Panc1 (cell line): ENCODE measurements at regions not wholly inside any gene's neighbourhood (a gene's known extent, or its start where the extent isn't known, plus 50 kb on each side); places are given as distances from the start of the nearest gene placed in this dataset.

Experiments used
- POLR2AphosphoS5 ChIP-seq: IDR thresholded peaks from 2 replicates; pipeline ENCODE4 v1.6.1; 2012; ENCODE audit warnings: mild to moderate bottlenecking, low read depth, low read length, moderate library complexity
- SIN3A ChIP-seq: IDR thresholded peaks from 2 replicates; pipeline ENCODE4 v1.6.1; 2012; ENCODE audit warnings: low read depth, mild to moderate bottlenecking, low read length, moderate library complexity, borderline replicate concordance; ENCODE audit not compliant: insufficient read depth
- TCF7L2 ChIP-seq: IDR thresholded peaks from 2 replicates; pipeline ENCODE4 v1.6.1; 2011; ENCODE audit warnings: mild to moderate bottlenecking, low read depth, low read length, inconsistent platforms
- TF ChIP-seq, protein P1 (sequence below): fragments of 450-650 bp; IDR thresholded peaks from 2 replicates; pipeline ENCODE4 v1.5.1; 2017; ENCODE audit warnings: mild to moderate bottlenecking
- TF ChIP-seq, protein P2 (sequence below), 2 experiments: IDR thresholded peaks; 2 replicates each; pipeline ENCODE4 v1.6.1; 2011 to 2012; ENCODE audit warnings: low read depth in 2 of 2, control low read depth in 1 of 2, low read length in 1 of 2, mild to moderate bottlenecking in 1 of 2, moderate library complexity in 1 of 2; ENCODE audit not compliant: insufficient read depth in 1 of 2

DNA sequence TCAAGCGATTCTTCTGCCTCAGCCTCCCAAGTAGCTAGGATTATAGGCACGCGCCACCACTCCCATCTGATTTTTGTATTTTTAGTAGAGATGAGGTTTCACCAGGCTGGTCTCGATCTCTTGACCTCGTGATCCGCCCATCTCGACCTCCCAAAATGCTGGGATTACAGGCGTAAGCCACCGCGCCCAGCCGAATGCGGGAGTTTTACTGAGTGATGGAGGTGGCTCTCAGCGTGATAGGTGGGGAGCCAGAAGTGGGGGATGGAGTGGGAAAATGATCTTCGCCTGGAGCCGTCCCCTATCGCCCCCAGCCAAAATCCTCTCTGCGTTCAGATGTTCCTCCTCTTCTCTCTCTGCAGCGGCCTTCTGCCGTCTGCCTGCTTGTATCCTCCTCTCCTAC, 348.4 kb upstream of the NPSR1 start:
- TF ChIP-seq, protein P1, sequence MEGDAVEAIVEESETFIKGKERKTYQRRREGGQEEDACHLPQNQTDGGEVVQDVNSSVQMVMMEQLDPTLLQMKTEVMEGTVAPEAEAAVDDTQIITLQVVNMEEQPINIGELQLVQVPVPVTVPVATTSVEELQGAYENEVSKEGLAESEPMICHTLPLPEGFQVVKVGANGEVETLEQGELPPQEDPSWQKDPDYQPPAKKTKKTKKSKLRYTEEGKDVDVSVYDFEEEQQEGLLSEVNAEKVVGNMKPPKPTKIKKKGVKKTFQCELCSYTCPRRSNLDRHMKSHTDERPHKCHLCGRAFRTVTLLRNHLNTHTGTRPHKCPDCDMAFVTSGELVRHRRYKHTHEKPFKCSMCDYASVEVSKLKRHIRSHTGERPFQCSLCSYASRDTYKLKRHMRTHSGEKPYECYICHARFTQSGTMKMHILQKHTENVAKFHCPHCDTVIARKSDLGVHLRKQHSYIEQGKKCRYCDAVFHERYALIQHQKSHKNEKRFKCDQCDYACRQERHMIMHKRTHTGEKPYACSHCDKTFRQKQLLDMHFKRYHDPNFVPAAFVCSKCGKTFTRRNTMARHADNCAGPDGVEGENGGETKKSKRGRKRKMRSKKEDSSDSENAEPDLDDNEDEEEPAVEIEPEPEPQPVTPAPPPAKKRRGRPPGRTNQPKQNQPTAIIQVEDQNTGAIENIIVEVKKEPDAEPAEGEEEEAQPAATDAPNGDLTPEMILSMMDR = no peak
- TF ChIP-seq, protein P2, sequence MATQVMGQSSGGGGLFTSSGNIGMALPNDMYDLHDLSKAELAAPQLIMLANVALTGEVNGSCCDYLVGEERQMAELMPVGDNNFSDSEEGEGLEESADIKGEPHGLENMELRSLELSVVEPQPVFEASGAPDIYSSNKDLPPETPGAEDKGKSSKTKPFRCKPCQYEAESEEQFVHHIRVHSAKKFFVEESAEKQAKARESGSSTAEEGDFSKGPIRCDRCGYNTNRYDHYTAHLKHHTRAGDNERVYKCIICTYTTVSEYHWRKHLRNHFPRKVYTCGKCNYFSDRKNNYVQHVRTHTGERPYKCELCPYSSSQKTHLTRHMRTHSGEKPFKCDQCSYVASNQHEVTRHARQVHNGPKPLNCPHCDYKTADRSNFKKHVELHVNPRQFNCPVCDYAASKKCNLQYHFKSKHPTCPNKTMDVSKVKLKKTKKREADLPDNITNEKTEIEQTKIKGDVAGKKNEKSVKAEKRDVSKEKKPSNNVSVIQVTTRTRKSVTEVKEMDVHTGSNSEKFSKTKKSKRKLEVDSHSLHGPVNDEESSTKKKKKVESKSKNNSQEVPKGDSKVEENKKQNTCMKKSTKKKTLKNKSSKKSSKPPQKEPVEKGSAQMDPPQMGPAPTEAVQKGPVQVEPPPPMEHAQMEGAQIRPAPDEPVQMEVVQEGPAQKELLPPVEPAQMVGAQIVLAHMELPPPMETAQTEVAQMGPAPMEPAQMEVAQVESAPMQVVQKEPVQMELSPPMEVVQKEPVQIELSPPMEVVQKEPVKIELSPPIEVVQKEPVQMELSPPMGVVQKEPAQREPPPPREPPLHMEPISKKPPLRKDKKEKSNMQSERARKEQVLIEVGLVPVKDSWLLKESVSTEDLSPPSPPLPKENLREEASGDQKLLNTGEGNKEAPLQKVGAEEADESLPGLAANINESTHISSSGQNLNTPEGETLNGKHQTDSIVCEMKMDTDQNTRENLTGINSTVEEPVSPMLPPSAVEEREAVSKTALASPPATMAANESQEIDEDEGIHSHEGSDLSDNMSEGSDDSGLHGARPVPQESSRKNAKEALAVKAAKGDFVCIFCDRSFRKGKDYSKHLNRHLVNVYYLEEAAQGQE (IDR thresholded peaks at IDR 0.05; ENCODE audit: insufficient read depth in 1 of 2, low read depth in 2 of 2, low read length in 1 of 2) = no peak
- TF ChIP-seq POLR2AphosphoS5 (no peak), SIN3A (no peak), TCF7L2 (no peak)
